DMS79 treated with DMSO at 0.1 percent for 48 hours (cell line): ENCODE measurements at regions not wholly inside any gene's neighbourhood (a gene's known extent, or its start where the extent isn't known, plus 50 kb on each side); places are given as distances from the start of the nearest gene placed in this dataset.

Experiments used
- DNase-seq: peaks from one replicate; lab custom pipeline; 2025; lab: John Stamatoyannopoulos, UW

DNA sequence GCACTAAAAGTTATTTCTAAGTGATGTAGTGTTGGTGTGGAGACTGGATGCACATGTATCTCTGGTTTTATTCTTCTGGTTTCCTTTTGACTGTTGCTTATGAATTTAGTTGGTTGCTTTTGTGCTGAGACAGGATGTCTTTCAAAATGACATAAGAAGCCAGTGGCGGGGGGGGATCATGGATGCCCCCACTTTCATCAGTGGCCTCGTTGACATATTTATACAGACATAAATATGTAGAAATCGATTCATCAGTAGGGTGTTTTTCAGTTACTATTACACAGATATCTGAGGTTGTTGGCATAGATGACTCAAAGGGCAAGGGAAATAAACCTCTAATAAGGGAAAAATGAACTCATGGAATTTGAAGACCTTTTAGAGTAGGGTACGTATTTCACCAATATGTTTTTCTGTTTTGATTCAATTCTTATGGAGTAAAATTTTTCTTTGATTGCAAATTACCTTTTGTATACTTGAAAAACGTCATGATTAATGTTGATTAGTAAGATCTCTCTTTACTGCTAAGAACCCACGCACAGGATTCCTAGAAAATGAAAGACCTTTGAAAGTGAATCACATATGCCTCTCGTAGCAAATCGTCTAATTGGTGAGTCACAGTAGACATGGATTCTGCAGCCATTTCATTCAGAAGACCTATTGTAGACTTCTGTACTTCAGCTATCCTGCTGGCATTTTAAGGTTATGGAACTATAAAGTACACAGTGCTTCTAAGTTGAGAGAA lies 97.4 kb upstream of the RBMS3 start:
- DNase-seq: no peak

GRCh38 chr3:29185706-29186105 lies 95.2 kb upstream of the RBMS3 start:
- DNase-seq: no peak

- no peak for DNase-seq
These were observed 94.7 kb upstream of the RBMS3 start for GRCh38 chr3:29186131-29186599.

GRCh38 chr3:29186982-29187725 lies 93.7 kb upstream of the RBMS3 start:
- no peak for DNase-seq

DNA sequence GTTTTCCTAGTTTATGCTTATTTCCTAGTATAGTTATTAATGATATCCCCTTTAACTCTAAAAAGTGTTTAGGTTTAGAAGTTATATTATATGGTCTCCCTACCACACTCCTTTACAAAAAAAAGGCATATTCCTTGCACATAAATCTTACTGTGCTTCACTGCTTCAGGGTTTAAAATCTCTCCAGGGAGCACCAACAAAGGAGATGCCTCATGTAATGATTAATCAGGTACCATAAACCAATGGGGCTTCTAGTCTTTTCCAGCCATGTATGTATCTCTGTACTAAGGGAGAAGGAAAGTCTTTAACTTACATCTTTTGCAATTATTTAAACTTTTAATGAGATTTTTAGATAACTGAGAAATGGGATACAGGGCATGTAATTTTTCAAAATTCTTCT lies 91.5 kb upstream of the RBMS3 start:
- no peak for DNase-seq

- no peak for DNase-seq
These were observed 86.7 kb upstream of the RBMS3 start for GRCh38 chr3:29194139-29194538.

DNA sequence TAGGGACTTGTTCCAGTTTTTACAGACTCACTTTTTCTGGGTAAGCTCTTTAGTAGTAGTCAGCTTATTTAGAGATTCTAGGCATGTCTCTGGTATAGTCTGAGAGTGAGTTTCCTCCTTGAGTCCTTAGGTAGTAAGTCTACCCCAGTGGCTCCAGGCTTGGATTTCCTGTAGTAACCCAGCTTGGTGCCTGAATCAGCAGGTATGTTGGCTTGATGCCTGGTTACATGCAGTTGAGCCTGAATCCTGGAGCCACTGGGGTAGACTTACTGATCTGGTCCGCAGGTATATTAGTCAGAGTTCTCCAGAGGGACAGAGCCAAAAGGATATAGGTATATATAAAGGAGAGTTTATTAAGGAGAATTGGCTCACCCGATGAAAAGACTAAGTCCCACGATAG lies 85.8 kb upstream of the RBMS3 start:
- DNase-seq: no peak

DNA sequence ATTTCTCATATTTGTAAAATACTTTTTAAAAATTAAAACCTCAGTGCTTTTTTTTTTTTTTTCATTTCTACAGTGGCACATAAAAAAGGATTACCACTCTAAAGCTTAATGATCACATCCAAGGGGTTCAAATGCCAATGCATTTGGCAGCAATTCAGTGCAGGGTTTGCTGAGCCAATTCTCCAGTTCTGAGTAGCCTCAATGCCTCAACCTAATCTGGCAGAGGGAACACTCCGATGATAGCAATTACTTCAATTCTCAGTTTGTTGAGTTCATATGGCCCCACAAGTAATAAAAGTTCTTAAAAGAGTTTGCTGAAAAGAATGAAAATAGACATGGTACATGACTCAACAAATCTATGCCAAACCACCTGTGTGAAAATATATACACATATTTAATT lies 79.3 kb upstream of the RBMS3 start:
- DNase-seq: peak; percentile 32

GRCh38 chr3:29202378-29202777 lies 78.5 kb upstream of the RBMS3 start:
- DNase-seq: no peak

- DNase-seq: no peak
These were observed 77.0 kb upstream of the RBMS3 start for GRCh38 chr3:29203851-29204250.

- no peak for DNase-seq
These were observed 73.4 kb upstream of the RBMS3 start for GRCh38 chr3:29207427-29207826.

- DNase-seq: no peak
These were observed 68.0 kb upstream of the RBMS3 start for GRCh38 chr3:29212789-29213433.

DNA sequence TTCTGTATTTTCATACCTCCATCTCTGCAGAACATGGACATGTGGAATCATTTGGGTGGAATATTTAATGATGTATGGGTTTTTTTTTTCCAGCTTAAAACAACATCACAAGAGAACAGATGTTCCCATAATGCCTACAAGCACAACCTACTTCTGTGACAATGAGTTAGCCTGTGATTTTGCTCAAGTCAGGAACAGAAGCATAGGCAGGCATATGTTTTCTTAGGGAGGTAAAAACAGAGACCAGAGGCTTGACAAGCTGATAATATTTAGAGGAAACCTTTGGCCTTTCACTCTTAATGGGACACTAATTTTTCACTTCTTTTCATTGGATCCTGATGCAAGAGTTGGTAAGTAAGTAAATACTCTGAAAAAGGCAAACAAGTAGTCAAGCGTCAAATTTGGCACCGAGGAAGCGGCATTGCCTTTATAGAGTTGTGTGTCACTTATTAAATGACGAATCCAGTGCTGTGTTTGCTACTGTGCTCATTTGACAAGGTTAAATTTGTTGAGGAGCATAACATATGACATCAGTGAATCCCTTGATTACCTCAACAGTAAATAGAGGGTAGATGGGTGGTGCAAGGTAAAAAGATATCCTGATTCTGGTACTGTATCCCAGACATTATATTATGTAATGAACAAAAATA lies 66.7 kb upstream of the RBMS3 start:
- DNase-seq: no peak

GRCh38 chr3:29215948-29216347 lies 64.9 kb upstream of the RBMS3 start:
- DNase-seq: no peak

DNA sequence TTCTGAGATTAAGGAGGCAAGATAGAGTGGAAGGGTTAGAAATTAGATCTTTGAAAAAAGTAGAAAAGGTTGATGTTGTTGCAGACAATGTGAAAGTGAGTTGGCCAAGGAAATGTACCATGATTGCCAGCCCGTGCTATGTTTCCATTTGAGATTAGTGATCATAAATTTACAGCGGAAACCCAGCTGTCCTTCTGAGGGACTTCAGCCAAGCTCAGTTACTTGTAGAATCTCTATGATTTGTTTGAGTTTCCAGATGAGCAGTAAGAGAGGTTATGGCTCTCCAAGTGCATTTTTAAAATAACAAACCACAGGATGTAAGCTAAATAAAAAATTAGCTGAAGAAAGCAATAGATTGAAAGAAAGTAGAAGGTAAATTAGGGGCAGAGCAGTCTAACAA lies 54.2 kb upstream of the RBMS3 start:
- peak; percentile 55 for DNase-seq

GRCh38 chr3:29227307-29227706 lies 53.6 kb upstream of the RBMS3 start:
- DNase-seq: no peak
